Urothelium cell line (cell line): ENCODE measurements at regions not wholly inside any gene's neighbourhood (a gene's known extent, or its start where the extent isn't known, plus 50 kb on each side); places are given as distances from the start of the nearest gene placed in this dataset.

ENCODE experiments used
- DNase-seq: peaks from one replicate; pipeline ENCODE4 v3.0.0; 2011; ENCODE audit warnings: low spot score, mixed read lengths
- FAIRE-seq: peaks from 2 replicates; lab custom pipeline; 2011; peaks lifted over from hg19 to GRCh38; lab: Jason Lieb, UNC

GRCh38 chr2:133936096-133936495 lies 317.8 kb upstream of the MGAT5 start:
- no peak for DNase-seq
- no peak for FAIRE-seq

- no peak for DNase-seq
- FAIRE-seq, result no peak
Measured at GRCh38 chr2:133936601-133937000, 317.3 kb upstream of the MGAT5 start.

DNA sequence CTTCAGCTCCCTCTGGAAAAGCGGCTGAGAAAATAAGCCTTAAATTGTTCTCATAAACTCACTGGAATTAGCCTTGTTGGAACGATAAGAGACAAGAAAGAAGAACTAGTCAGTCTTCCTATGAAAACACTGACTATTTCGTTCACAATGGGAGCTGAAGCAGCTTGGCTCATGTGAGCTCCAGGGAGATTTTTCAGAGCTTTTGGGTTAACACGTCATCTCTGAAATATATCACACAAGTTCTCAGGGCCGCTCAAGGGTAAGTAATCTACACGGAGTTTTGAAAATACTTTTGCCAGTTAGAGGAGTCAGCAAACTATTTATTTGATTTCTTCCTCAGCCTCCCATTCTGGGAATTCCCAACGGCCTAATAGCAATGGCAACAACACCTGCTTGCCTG lies 316.2 kb upstream of the MGAT5 start:
- DNase-seq, result no peak
- FAIRE-seq, result no peak

- DNase-seq, result no peak
- no peak for FAIRE-seq
Measured at GRCh38 chr2:133940134-133940533, 313.7 kb upstream of the MGAT5 start.

DNA sequence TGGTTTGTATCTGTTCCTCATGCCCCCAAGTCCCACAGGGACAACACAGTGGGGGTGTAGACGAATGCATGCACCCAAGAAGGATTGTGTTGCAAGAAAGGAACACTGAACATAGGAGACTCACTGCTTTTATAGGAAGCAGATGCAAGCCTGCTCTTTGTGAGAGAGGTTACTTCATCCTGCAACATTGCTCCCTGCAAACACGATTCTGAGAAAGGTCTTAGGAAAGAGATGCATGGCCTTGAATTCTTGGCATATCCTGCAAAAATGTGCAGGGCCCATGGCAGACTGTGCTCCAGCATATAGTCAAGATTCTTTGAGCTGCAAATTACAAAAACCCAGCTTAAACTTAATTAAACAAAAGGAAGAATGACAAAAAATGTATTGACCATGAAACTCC lies 312.2 kb upstream of the MGAT5 start:
- no peak for FAIRE-seq
- no peak for DNase-seq

DNA sequence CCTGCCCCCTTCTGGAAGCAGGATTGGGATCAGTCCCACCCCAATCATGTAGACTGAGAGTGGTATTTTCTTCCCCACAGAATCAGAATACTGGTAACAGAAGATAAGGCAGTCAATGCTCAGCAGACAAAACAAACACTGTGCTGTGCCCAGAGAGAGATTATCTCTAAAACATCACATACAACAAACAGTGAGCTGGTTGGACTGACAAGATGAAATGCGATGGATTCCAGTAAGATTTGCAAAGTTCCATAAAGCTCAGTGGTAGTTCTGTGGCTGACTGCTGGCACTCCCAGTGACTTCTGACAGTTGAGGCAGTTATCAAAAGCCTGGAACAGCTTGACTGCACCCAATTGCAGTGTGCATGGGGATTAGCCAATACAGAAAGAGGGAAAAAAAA lies 311.5 kb upstream of the MGAT5 start:
- DNase-seq (no peak), FAIRE-seq (no peak)

- FAIRE-seq (no peak), DNase-seq (no peak)
Measured at GRCh38 chr2:133943108-133943507, 310.8 kb upstream of the MGAT5 start.

DNA sequence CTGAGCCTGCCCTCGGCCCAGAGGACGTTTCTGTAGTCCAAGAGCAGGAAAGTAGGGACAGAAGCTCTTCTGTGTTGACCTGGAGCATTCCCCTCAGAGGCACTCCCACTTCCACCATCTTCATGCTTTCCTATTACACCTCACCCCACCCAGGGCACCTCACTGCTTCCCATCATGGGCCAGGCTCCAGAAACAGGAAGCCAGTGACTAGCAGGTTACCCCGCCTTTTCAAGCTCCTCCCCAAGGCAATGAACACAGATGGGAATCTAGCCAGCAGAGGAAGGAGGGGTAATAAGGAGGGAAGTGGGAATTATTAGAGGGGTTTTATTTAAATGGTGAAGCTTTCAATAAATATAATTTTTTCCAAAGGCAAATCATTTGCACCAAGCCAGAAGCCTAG lies 308.8 kb upstream of the MGAT5 start:
- DNase-seq, result no peak
- FAIRE-seq, result no peak

- no peak for FAIRE-seq
- no peak for DNase-seq
Measured at GRCh38 chr2:133947057-133947456, 306.8 kb upstream of the MGAT5 start.

DNA sequence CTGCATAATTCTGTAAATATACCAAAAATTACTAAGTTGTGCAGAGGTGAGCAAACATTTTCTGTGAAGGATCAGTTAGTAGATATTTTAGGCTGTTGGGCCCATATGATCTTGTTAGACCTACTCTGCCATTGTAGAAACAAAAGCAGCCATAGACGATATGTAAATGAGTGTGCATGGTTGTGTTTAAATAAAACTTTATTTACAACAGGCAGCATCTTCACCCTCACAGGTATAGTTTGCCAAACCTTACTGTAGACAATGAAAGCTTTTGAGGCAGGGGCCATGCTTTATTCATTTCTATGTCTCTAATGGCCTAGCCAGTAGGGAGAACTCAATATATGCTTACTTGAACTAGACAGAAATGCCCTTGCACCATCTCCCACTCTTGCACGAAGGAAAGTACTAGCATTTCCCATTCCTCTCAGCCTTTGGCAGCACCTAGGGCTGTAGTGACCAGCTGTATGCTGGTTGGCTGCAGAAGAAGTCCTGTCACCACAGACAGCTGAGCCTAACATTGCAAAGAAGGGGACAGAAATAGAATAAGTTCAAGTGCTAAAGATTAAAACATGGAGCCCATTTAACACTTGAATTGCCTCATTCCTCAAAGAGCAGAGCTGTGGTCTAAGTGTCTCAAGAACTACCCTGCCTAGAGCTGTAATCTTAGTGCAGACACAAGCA lies 305.1 kb upstream of the MGAT5 start:
- DNase-seq, result no peak
- FAIRE-seq, result peak; percentile 5

DNA sequence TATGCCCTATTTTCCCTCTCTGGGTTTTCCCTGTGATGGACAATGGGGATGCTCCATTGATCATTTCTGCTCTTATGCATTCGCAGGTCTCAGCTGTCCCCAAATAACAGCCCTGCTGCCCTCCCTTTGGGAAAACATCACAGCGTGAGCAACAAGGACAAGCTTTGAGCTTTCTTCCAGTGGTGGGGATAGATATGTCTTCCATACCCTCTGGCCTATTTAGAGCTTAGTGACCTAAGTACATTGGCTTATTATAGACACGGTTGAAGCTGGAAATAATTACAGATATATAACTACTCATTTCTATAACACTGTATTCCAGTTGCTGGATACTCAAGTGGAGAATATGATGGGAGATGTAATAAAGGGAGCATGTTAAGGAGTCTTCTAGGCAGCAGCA lies 304.3 kb upstream of the MGAT5 start:
- DNase-seq (no peak), FAIRE-seq (no peak)

DNA sequence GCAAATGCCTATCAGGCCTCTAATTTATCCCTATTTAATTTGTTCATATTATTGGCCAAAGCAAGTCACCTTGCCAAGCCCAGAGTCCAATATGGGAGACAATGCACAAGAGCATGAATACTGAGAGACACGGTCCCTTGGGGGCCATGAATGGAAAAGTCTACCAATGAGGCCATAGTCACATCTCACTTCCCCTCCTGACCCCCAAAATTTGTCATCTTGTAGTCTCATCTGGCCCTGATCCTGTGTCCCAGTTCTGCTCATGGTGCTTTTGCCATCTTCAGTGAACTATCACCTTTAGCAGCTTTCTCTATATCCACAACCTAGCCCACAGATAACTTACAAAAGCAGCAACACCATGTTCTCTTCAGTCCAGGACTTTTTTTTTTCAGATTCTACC lies 302.7 kb upstream of the MGAT5 start:
- FAIRE-seq, result no peak
- DNase-seq, result no peak

GRCh38 chr2:133952420-133952819 lies 301.5 kb upstream of the MGAT5 start:
- FAIRE-seq (no peak), DNase-seq (no peak)

GRCh38 chr2:133952896-133953295 lies 301.0 kb upstream of the MGAT5 start:
- FAIRE-seq (no peak), DNase-seq (no peak)

GRCh38 chr2:133953524-133953923 lies 300.3 kb upstream of the MGAT5 start:
- FAIRE-seq (no peak), DNase-seq (no peak)

- FAIRE-seq (no peak), DNase-seq (no peak)
Measured at GRCh38 chr2:133954636-133955035, 299.2 kb upstream of the MGAT5 start.

- DNase-seq, result no peak
- no peak for FAIRE-seq
Measured at GRCh38 chr2:133955169-133955568, 298.7 kb upstream of the MGAT5 start.

GRCh38 chr2:133956434-133956935 lies 297.4 kb upstream of the MGAT5 start:
- FAIRE-seq, result no peak
- no peak for DNase-seq

DNA sequence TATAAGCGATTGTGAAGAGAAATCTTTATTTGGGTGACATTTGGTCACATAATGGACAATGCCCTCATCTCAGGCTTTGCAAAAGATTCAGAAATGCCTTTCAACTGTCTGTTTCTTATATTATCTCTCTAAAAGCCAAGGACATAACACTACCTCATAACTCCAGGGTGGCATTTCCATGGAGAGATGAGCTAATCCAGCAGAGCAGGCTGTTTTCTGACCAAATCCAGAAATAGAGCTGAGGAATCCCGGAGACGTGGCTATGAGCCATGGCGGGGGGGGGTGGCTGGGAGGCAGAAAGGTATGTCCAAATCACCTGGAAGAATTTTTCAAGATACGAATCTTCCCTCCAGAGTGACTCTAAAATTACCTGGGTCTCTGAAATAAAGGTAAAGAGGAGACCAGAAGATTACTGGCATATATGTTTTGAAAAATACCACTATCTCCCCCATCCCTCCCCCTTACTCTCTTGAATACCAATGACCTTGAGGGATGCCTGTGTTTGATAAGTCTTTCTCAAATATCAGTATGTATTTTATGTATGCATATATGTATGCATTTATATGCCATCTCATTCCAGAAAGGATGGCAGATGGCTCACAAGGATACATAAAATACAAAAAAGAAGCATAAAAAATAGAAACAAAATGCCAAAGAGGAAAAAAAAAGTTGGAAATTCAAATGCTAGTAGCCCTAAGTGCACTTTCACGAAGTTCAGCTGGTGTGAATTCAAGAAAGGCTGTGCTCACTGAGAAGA lies 296.0 kb upstream of the MGAT5 start:
- no peak for FAIRE-seq
- peak; percentile 45 for DNase-seq

- DNase-seq (no peak), FAIRE-seq (no peak)
Measured at GRCh38 chr2:133959066-133959465, 294.8 kb upstream of the MGAT5 start.

DNA sequence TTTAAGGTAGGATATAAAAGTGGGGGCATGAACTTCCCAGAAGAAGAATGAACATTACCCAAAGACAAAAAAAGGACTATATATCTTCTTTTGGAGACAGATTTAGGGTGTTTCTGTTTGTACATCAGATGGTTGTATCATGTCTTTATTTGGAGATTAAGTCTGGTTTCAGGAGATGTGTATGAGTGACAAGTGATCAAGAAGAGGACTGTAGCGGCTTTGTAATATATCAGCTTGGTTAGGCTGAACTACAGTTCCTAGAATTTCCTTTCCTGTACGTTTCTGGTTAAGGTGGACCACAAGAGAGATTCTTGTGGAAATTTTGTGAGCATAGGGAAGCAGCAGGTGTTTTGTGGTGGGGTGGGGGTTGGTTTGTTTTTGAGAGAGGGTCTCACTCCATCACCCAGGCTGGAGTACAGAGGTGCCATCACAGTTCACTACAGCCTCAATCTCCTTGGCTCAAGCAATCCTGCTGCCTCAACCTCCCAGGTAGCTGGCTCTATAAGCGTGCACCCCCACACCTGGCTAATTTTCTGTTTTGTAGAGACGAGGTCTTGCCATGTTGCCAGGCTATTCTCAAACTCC lies 287.1 kb upstream of the MGAT5 start:
- DNase-seq (no peak), FAIRE-seq (peak; percentile 53)

DNA sequence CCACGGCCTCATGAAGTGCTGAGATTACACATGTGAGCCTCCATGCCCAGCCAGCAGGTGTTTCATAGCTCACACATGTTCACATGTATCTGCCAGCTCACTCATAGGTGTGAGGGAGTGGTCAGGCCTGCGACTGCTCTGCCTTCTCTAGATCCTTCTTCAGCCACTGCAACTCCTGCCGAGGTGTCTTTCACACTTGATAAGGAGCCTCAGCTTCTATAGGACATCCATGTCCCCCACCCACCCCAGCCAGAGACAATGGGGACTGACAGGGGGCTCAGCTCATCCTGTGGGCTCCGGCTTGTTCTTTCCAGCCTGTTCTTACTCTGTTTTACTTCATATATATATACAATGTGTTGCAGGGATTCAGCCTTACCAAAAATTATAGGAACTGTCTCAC lies 286.5 kb upstream of the MGAT5 start:
- FAIRE-seq, result no peak

More for the DNA sequence above, 286.5 kb upstream of the MGAT5 start:
- no peak for DNase-seq
